Superior temporal gyrus (tissue), 1 donor: ENCODE measurements at regions not wholly inside any gene's neighbourhood (a gene's known extent, or its start where the extent isn't known, plus 50 kb on each side); places are given as distances from the start of the nearest gene placed in this dataset.
"Not testable (repeated sequence)": the region's sequence is repeated elsewhere in the genome, so short reads cannot be mapped to it uniquely, and the experiment has no call there.

Source experiments
- DNase-seq: peaks from one replicate; pipeline ENCODE4 v3.0.0-alpha.2; 2016; ENCODE audit errors: extremely low spot score

DNA sequence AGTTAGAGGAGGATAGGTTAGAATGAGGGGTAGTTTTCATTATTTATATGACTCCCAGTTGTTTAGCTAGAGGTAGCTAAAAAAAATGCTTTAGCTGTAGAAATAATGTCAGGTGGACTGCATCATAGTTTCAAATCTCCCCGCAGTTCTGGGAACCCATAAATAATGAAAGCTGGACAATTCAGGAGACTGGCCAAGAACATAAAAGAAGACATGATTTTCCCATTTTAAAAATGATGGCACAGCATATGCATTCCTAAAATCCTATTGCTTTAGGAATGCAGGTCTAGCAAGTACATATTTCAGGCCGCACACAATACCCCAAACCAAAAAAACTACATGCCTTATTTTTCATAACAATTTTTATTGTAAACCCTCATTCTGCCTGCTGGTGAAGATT lies 143.3 kb downstream of the CTH start:
- no peak for DNase-seq

GRCh38 chr1:70556541-70556940 lies 145.5 kb downstream of the CTH start:
- no peak for DNase-seq

- no peak for DNase-seq
Measured at GRCh38 chr1:70567167-70567566, 156.1 kb downstream of the CTH start.

DNA sequence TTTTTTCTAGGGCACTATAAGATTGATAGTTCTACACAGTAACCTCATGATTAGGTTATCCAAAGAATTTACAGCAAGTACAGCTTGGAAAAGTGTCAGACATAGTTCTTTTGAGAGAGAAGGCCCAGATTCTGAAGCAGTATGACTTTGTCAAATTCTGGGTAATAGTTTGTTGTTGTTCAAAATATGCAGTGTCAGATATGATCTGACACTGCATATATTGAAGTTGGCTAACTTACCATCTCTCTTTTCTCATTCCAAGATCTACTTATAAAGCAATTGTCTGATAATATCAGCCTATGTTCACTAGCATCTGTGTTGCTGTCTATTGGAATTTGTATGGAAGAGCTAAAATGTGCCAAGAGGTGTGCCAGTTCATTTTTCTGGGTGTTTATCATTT lies 160.1 kb downstream of the CTH start:
- DNase-seq = no peak

GRCh38 chr1:70573317-70573843 lies 162.3 kb downstream of the CTH start:
- no peak for DNase-seq

- no peak for DNase-seq
Measured at GRCh38 chr1:70581661-70582060, 170.6 kb downstream of the CTH start.

GRCh38 chr1:70583522-70583921 lies 172.5 kb downstream of the CTH start:
- DNase-seq = no peak

DNA sequence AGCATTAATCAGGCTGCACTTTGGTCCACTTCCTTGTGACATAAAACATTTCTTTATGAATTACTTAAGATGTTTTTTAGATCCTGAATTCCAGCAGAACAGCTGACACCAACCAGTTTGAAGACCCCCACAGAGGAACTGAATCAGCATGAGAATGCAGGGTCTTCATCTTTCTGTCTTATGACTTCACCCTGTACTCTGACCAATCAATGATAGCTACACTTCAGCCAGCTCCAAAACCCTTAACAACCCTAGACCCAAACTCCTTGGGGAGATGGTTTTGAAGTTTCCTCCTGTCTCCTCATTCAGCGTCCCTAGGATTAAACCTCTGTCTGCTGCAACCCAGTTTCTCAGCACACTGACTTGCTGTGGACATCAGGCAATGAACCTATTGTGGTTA lies 175.0 kb downstream of the CTH start:
- no peak for DNase-seq

DNA sequence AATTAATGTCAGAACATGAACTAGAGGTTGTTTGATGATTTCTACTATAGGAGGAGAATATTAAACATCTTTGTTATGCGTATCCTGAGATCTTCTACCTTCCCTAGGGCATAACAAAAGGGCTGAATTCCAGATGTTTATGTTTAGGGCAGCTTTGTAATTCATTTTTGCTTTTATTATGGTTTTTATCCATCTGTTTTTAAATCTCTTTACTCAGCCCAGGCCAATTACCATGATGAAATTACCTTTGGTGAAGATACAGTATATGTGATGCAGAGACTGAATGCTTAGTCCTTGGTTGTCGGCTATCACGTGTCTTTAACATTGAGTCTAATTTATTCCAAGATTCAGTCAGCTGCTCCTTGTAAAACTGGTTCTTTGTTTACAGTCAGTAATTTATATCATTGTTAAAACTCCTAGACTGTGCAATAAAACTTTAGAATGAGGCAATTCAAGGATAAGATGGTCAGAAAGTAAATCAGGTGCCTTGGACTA lies 176.9 kb downstream of the CTH start:
- no peak for DNase-seq

DNA sequence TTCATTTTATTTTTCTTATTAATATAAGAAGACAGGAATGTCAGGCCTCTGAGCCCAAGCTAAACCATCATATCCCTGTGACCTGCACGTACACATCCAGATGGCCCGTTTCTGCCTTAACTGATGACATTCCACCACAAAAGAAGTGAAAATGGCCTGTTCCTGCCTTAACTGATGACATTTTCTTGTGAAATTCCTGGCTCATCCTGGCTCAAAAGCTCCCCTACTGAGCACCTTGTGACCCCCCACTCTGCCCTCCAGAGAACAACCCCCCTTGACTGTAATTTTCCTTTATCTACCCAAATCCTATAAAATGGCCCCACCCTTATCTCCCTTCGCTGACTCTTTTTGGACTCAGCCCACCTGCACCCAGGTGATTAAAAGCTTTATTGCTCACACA lies 182.5 kb downstream of the CTH start:
- not testable (repeated sequence) for DNase-seq

DNA sequence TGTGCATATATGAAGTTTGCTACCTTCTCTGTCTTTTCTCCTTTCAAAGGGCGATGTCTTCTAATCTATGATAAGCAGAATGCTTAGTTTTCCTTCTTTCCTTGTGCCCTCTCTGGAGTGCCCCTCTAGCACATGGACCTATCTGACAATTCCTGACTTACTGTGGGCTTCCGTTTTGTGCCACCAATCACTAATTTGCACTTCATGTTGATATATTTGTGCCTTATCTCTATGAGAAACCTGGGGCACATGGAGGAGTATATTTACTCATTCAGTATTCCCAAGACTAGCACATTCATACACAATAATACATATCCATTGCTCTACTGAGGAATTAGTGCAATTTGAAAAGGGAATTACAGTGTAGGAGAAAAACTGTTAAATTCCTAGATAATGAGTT lies 197.7 kb downstream of the CTH start:
- DNase-seq = no peak

DNA sequence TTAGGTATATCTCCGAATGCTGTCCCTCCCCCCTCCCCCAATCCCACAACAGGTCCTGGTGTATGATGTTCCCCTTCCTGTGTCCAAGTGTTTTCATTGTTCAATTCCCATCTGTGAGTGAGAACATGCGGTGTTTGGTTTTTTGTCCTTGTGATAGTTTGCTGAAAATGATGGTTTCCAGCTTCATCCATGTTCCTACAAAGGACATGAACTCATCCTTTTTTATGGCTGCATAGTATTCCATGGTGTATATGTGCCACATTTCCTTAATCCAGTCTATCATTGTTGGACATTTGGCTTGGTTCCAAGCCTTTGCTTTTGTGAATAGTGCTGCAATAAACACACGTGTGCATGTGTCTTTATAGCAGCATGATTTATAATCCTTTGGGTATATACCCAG lies 199.1 kb downstream of the CTH start:
- DNase-seq = not testable (repeated sequence)

GRCh38 chr1:70616946-70617345 lies 205.9 kb downstream of the CTH start:
- DNase-seq = no peak

DNA sequence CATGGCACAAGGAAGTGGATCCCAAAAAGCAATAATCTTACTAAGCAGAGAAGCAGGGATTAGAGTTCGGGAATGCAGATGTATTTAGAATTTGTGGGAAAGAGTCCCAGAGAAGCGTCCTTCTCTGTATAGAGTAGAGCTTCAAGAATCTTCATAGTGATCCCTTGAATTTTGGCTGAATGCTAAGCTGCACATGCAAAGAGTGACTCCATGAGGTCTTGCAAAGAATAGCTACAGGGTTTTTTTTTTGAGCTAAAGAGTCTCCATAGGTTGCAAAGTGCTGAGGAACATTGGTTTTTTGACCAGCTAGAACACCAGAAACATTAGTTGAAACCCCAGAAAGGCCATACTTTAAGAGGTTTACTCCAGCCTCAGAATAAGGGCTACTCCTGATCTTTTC lies 206.7 kb downstream of the CTH start:
- no peak for DNase-seq

GRCh38 chr1:70627910-70628309 lies 216.8 kb downstream of the CTH start:
- no peak for DNase-seq

DNA sequence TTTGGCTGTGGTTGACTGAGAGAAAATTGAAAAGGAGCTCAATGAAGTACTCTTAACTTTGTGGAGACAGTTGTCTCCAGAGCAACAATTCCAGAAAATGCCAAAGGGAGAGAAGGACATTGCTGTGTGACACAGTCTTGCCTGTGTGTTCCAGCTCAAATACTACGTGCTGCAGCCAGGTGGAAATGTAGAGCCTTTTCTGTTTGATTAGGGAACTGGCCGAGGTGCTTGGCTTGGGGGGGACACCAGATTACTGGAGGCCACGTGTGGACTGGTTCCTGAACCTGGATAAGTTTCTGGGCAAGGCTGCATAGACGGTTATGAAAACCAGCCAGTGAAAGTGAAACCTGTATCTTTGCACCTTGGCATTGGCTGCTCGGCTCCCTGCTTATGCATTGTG lies 217.9 kb downstream of the CTH start:
- no peak for DNase-seq

DNA sequence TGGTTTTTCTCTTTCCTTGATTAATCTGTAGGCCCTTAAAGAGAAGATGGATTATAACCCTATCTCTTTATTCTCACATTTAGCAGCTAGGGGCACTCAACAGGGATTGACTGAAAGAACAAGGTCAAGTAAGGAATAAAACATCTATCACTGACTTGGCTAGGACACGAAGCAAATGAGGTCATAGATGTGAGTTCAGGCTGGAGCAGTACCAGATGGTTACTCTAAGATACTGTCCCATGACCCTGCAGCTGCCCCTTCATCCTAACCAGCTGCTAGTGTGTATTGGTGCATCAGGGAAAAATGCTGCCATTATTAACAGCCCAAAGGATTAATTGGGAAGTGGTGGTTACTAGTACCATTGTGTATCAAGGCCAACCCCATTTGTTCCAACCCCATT lies 221.9 kb downstream of the CTH start:
- DNase-seq = no peak

- no peak for DNase-seq
Measured at GRCh38 chr1:70635868-70636267, 224.8 kb downstream of the CTH start.

DNA sequence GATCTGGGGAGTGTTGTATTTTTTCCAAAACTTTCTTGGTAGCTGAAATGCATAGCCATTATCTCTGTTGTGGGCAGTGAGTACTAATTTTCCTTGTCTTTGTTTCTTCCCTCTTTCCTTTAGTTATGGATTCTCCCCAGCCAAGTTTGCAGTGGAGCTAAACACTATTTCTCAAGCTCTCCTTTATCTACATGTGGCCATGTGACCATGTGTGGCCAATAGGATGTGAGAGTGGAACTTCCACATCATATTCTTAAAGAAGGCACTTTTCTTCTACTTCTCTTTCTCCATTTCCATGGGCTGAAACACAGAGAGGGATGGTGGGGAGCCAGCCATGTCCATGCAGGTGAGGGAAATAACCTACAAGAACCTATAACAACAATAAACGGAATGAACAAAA lies 230.8 kb downstream of the CTH start:
- DNase-seq = no peak

DNA sequence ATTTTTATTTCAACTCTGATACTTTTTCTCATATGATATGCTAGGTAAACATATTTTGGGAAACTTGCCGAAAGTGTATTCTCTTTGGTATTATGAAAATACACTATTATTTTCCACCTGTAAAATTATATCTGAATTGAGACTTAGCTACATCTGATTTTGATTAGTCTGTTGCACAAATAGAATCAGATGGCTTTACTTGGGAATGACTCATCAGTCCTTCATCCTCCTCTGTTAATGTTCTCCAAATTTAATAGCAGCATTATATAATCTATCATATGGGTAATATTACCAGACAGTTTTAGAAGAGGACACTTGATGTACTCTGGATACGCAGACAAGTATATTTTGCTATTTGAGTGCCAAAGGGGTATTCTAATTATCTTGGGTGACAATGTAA lies 245.3 kb downstream of the CTH start:
- no peak for DNase-seq

- DNase-seq = no peak
Measured at GRCh38 chr1:70659891-70660290, 248.8 kb downstream of the CTH start.

DNA sequence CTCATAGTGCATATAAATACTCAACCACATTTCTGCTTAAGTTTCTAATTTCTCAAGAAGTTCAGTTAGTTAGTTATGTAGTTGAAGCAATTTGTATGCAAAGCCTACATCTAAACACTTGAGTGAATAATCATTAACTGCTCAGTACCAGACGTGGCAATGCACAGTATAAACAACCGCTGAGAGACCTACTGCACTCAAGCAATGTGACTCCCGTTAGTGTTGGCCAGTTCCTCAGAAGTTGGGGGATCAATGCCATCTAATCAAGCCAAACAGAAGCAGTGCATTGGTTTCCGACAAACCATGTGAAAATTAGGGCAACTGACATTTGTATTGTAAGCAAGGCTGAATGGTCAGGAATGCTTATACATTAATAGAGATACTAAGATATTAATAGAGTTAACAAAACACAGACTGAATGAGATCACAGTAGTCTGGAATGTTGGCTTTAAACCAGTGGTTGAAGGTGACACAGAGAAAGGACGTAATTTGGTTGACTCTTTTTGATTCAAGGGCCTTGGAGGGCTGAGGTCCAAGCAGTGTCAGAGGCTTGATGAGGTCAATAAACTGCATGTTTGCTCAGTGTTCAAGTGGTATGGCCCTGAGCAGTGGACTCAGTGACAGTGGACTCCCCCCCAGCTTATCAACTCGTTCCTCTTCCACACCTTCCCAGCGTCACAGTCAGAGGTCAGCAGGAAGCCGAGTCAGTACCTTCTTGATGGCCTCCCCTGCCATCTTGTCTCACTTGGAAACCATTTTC lies 255.5 kb downstream of the CTH start:
- DNase-seq = no peak

- no peak for DNase-seq
Measured at GRCh38 chr1:70667494-70668170, 256.6 kb downstream of the CTH start.
